Gastroesophageal sphincter (tissue), 4 donors: ENCODE measurements at regions not wholly inside any gene's neighbourhood (a gene's known extent, or its start where the extent isn't known, plus 50 kb on each side); places are given as distances from the start of the nearest gene placed in this dataset.

Experiments used
- ATAC-seq: fragments of 150-250 bp; one replicate; pipeline ENCODE4 v1.9.1; 2016; ENCODE audit warnings: mild to moderate bottlenecking, moderate library complexity
- H3K27ac ChIP-seq, 4 donors: fragments of 200-600 bp; sonication (generic) in 3 of 4; 1 replicate in 3 of 4; 2 replicates in 1 of 4; pipeline ENCODE4 v1.5.1; 2016 to 2019
- H3K27me3 ChIP-seq: fragments of 200-600 bp; sonication (generic); one replicate; pipeline ENCODE4 v1.5.1; 2019
- H3K36me3 ChIP-seq, 2 donors: fragments of 200-600 bp; sonication (generic); one replicate each; pipeline ENCODE4 v1.5.1; 2019; ENCODE audit warnings: control low read depth in 1 of 2
- H3K4me1 ChIP-seq, 3 donors: fragments of 200-600 bp; sonication (generic); 1 replicate in 2 of 3; 2 replicates in 1 of 3; pipeline ENCODE4 v1.5.1; 2016 to 2019; ENCODE audit warnings: control low read depth in 2 of 3
- H3K4me3 ChIP-seq, 2 donors: fragments of 200-600 bp; sonication (generic); one replicate each; pipeline ENCODE4 v1.5.1; 2019; ENCODE audit warnings: mild to moderate bottlenecking in 1 of 2, moderate library complexity in 1 of 2
- H3K9me3 ChIP-seq, 3 donors: fragments of 200-600 bp; sonication (generic); one replicate each; pipeline ENCODE4 v1.5.1; 2017 to 2019; ENCODE audit warnings: control low read depth in 2 of 3
- CTCF ChIP-seq, 4 experiments: fragments of 200-600 bp in 2 of 4; fragments of 450-650 bp in 2 of 4; sonication (generic) in 1 of 4; IDR thresholded peaks; one replicate each; pipeline ENCODE4 v1.5.1; 2017 to 2019; ENCODE audit warnings: antibody characterized with exemption in 4 of 4, mild to moderate bottlenecking in 2 of 4, moderate library complexity in 2 of 4
- EP300 ChIP-seq: sonication (generic); formaldehyde crosslinking; IDR thresholded peaks from one replicate; pipeline ENCODE4 v1.6.1; 2017; ENCODE audit warnings: antibody characterized with exemption, mild to moderate bottlenecking
- POLR2A ChIP-seq, 2 donors: fragments of 450-650 bp; IDR thresholded peaks; one replicate each; pipeline ENCODE4 v1.6.1; 2017; ENCODE audit warnings: antibody characterized with exemption in 2 of 2, mild to moderate bottlenecking in 2 of 2, moderate library complexity in 1 of 2
- POLR2AphosphoS5 ChIP-seq: sonication (generic); formaldehyde crosslinking; IDR thresholded peaks from one replicate; pipeline ENCODE4 v1.6.1; 2017; ENCODE audit warnings: antibody characterized with exemption
- WGBS, 2 donors: methylation state at CpG; one replicate each; pipeline ENCODE4 v1.1.5; 2018; ENCODE audit warnings: low coverage in 1 of 2; 5-methylcytosine and 5-hydroxymethylcytosine counted together

DNA sequence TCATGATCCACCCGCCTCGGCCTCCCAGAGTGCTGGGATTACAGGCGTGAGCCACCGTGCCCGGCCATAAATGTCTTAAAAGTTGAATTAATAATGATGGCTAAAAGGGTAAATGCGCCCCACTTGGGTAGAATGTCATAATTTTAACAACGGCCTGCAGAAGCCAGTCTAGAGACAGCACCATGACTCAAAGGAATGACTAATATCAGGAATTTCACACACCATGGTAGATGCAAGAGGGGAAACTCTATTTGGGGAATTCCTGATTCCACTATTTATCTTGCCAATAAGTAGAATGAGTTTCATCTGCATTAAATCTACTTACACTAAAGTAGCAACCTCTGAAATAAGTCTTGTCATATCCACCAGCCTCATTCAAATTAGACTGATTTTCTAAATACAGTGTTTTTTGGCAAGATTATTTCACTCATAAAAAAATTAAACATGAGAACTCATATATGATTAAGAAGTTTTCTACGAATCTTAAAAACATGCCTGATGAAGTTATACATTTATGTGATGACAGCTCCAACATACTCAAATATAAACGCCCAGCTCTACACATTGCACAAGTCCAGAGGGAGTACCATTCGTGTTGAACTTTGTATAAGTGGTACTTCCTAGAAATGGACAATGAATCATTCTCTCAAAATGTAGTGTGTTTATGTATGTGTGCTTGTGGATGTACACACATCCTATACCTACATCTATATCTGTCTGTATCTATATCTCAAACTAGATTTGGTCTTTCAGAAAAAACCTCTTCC is 309.7 kb downstream of the IRS1 start:
- H3K27me3 ChIP-seq, result no peaks in the 10 kb centered on the region
- TF ChIP-seq CTCF (IDR thresholded peaks at IDR 0.05), result no peak
- no peak for TF ChIP-seq POLR2AphosphoS5
- no peak for TF ChIP-seq POLR2A (IDR thresholded peaks at IDR 0.05)
- no peak for TF ChIP-seq EP300
- no peak overlapping the region for H3K4me3 ChIP-seq
- 61 to 65% methylated on average over 3 to 5 of the region's 10 CpGs for WGBS, 2 donors
- ATAC-seq, result no peak
- no peaks in the 10 kb centered on the region for H3K9me3 ChIP-seq
- H3K4me1 ChIP-seq, result no peaks in the 10 kb centered on the region
- no peaks in the 10 kb centered on the region for H3K36me3 ChIP-seq
- no peak overlapping the region for H3K27ac ChIP-seq

DNA sequence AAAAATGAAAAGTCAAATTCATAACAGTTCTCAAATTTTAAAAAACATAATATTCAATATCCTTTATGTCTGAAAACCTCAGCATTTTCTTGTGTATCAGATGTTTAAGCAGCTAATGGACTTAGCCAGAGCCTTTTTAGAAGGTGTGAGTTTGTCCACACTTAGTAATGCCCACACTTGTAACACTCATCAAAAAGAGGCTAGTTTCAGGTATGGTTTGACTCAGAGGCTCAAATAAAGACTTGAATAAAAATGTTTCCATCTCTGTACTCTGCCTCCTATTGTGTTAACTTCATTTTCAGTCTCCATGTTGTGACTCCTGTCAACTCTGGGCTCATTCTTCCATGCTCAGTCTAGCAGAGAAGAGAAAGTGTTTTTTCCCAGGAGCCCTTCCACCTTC is 311.6 kb downstream of the IRS1 start:
- Histone ChIP-seq H3K4me3 (no peak overlapping the region), H3K27me3 (no peaks in the 10 kb centered on the region), H3K27ac (no peak overlapping the region), H3K9me3 (no peaks in the 10 kb centered on the region), H3K4me1 (peaks cover 0 to 14% (median 0%) of the 10 kb centered on the region in 3 donors), H3K36me3 (no peaks in the 10 kb centered on the region)
- ATAC-seq, result no peak
- TF ChIP-seq POLR2A (IDR thresholded peaks at IDR 0.05), result no peak
- TF ChIP-seq CTCF (IDR thresholded peaks at IDR 0.05), result no peak
- TF ChIP-seq POLR2AphosphoS5, result no peak
- no peak for TF ChIP-seq EP300

DNA sequence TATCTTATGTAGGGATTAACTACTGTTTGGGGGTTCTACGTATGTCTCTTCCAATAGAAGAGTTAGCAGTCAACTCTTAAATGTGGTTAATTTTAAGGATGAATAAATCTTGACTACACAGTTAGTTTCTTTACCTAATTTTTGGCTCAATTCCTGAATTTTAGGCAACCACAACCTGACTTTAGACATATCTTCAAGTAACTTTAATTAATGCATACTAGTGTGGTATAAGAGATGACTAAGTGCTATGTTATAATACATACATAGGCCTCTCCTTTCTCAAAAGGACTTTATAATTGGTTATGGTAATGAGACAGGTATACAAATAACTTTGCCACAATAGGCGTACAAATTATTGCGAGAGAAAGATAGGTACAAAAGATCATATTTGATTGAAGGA is 312.0 kb downstream of the IRS1 start:
- no peak for TF ChIP-seq CTCF (IDR thresholded peaks at IDR 0.05)
- TF ChIP-seq POLR2AphosphoS5, result no peak
- TF ChIP-seq POLR2A (IDR thresholded peaks at IDR 0.05), result no peak
- TF ChIP-seq EP300, result no peak
- Histone ChIP-seq H3K9me3 (no peaks in the 10 kb centered on the region), H3K27me3 (no peaks in the 10 kb centered on the region), H3K36me3 (no peaks in the 10 kb centered on the region), H3K4me1 (peaks cover 0 to 14% (median 0%) of the 10 kb centered on the region in 3 donors), H3K27ac (no peak overlapping the region), H3K4me3 (no peak overlapping the region)
- WGBS, 2 donors, result 93 to 96% methylated on average over 3 of the region's 3 CpGs
- no peak for ATAC-seq

DNA sequence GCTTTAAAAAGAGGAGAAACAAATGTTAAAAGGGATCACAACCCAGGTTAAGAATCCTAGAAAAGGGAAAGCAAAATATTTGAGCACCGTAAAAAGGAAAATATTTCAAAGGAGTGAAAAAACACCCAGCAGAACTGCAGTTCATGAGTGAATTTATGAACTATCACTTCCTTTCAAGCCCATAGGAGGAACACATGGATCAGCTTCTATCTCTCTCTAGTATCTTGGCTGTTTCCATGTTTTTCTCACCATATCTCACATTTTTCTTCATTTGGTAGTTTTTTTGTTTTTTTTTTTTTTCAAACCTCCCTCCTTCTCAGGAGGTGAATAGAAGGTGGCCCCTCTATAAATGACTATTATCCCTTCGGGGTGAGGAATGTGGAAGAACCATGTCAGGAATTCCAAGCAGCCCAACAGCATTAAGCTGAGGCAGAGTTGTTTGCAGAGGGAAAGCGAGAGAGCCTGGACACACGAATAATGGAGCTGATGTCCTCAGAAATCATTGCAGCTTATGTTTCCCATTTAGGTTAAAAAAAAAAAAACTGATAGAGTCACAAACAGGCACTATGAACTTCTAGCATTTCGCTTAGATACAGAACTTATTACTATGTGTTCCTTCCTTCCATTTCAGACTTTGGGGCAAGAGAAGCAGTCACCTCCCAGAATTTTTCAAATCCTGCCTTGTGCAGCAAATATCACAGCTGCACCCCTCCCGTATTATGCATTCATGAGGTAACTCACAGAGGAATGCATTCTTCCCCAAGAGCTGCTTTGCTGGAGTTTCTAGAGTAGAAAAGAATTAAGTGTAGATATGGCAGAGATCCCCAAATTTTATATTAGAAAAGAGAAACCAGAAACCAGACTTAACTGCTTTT is 315.6 kb downstream of the IRS1 start:
- Histone ChIP-seq H3K36me3 (no peaks in the 10 kb centered on the region), H3K27me3 (no peaks in the 10 kb centered on the region), H3K27ac (no peak overlapping the region), H3K4me3 (no peak overlapping the region), H3K4me1 (peaks cover 0 to 16% (median 0%) of the 10 kb centered on the region in 3 donors), H3K9me3 (no peaks in the 10 kb centered on the region)
- no peak for ATAC-seq
- no peak for TF ChIP-seq POLR2A (IDR thresholded peaks at IDR 0.05)
- no peak for TF ChIP-seq POLR2AphosphoS5
- TF ChIP-seq CTCF (IDR thresholded peaks at IDR 0.05), result no peak
- no peak for TF ChIP-seq EP300
- WGBS, 2 donors, result 33 to 63% methylated on average over 5 of the region's 6 CpGs
